Body of pancreas (tissue), 4 donors: ENCODE measurements at regions not wholly inside any gene's neighbourhood (a gene's known extent, or its start where the extent isn't known, plus 50 kb on each side); places are given as distances from the start of the nearest gene placed in this dataset.

Experiments used
- CTCF ChIP-seq, 7 experiments: fragments of 450-650 bp in 4 of 7; fragments of 200-600 bp in 3 of 7; sonication (generic) in 3 of 7; IDR thresholded peaks; one replicate each; pipeline ENCODE4 v1.5.1; 2016 to 2019; ENCODE audit warnings: antibody characterized with exemption in 7 of 7
- POLR2A ChIP-seq, 3 donors: fragments of 450-650 bp; IDR thresholded peaks; one replicate each; pipeline ENCODE4 v1.6.1; 2016; ENCODE audit warnings: antibody characterized with exemption in 3 of 3, mild to moderate bottlenecking in 2 of 3

DNA sequence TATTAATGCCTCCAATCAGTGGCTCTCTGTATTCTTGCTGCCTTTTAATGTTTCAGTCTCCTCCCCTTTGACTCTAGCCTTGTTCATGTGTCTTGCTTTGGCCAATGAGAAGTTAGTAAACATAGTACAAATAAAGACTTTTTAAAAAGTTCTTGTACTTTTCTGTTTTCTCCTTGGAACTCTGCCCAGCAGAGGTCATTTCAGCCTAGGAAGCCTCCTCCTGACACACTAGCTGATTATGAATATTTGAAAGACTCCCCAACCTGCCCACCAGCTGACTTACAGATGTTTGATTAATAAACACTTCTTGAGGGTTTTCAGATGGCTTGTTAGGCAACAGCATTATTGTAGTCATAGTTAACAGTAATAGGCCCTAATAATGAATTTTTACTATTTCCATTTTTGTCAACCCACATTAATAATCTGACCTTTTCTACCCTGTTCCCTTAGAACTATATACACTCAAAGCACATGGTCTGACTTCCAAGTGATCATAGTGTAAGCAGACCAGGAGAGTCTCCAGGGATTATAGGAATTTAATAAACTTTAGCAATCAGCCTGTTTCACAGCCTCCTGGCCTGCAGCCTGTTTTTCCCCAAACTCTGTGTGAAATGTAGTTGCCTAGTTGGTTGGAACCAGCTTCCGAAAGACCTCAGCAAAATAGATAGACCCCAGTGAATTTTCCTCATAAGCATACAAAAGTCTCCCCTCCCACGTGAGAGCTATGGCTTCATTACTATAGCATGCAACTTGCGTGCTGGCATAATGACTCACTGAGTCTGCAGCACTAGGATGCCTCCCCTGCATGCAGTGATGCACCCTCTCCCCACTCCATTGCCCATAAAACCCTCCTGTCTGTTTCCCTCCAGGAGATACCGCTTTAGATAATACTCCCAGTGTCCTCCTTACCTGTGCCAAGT lies 670.7 kb upstream of the ZNF804A start:
- no peak for TF ChIP-seq CTCF (IDR thresholded peaks at IDR 0.05)
- TF ChIP-seq POLR2A (IDR thresholded peaks at IDR 0.05), result no peak
